Transverse colon (tissue), 4 donors: ENCODE measurements at regions not wholly inside any gene's neighbourhood (a gene's known extent, or its start where the extent isn't known, plus 50 kb on each side); places are given as distances from the start of the nearest gene placed in this dataset.

Experiments used
- EP300 ChIP-seq: sonication (generic); formaldehyde crosslinking; IDR thresholded peaks from one replicate; pipeline ENCODE4 v1.6.1; 2017; ENCODE audit warnings: antibody characterized with exemption, low read depth
- POLR2A ChIP-seq: fragments of 450-650 bp; IDR thresholded peaks from one replicate; pipeline ENCODE4 v1.6.1; 2016; ENCODE audit warnings: antibody characterized with exemption, mild to moderate bottlenecking, moderate library complexity
- POLR2AphosphoS5 ChIP-seq, 3 donors: sonication (generic); formaldehyde crosslinking; IDR thresholded peaks; one replicate each; pipeline ENCODE4 v1.6.1; 2016; ENCODE audit warnings: antibody characterized with exemption in 3 of 3
- TF ChIP-seq, protein P1 (sequence below), 5 experiments: fragments of 200-600 bp in 3 of 5; fragments of 450-650 bp in 2 of 5; sonication (generic) in 3 of 5; IDR thresholded peaks; 1 replicate in 2 of 5; 2 replicates in 3 of 5; pipeline ENCODE4 v1.5.1; 2016 to 2017; ENCODE audit warnings: antibody characterized with exemption in 5 of 5, inconsistent platforms in 3 of 5, mild to moderate bottlenecking in 2 of 5, moderate library complexity in 1 of 5

DNA sequence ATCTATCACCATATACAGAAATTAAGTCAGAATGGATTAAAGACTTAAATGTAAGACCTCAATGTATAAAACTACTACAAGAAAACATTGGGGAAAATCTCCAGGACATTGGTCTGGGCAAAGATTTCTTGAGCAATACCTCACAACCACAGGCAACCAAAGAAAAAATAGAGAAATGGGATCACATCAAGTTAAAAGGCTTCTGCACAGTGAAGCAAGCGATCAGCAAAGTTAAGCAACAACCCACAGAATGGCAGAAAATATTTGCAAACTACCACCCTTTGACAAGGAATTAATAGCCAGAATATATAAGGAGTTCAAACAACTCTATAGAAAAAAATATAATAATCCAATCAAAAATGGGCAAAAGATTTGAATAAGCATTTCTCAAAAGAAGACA is 236.9 kb upstream of the EMCN start:
- TF ChIP-seq, protein P1, sequence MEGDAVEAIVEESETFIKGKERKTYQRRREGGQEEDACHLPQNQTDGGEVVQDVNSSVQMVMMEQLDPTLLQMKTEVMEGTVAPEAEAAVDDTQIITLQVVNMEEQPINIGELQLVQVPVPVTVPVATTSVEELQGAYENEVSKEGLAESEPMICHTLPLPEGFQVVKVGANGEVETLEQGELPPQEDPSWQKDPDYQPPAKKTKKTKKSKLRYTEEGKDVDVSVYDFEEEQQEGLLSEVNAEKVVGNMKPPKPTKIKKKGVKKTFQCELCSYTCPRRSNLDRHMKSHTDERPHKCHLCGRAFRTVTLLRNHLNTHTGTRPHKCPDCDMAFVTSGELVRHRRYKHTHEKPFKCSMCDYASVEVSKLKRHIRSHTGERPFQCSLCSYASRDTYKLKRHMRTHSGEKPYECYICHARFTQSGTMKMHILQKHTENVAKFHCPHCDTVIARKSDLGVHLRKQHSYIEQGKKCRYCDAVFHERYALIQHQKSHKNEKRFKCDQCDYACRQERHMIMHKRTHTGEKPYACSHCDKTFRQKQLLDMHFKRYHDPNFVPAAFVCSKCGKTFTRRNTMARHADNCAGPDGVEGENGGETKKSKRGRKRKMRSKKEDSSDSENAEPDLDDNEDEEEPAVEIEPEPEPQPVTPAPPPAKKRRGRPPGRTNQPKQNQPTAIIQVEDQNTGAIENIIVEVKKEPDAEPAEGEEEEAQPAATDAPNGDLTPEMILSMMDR (IDR thresholded peaks at IDR 0.05): no peak
- TF ChIP-seq POLR2A (no peak), POLR2AphosphoS5 (IDR thresholded peaks at IDR 0.05) (no peak), EP300 (no peak)
